ENCODE measurements at regions not wholly inside any gene's neighbourhood (a gene's known extent, or its start where the extent isn't known, plus 50 kb on each side); places are given as distances from the start of the nearest gene placed in this dataset.

- no peak for DNase-seq
Measured at GRCh38 chr16:11401161-11402050, 56.1 kb downstream of the RMI2 start.

GRCh38 chr16:11402051-11402744 lies 56.9 kb downstream of the RMI2 start:
- DNase-seq = no peak

- no peak for DNase-seq
Measured at GRCh38 chr16:11402745-11403533, 57.7 kb downstream of the RMI2 start.

GRCh38 chr16:11403534-11403795 lies 58.2 kb downstream of the RMI2 start:
- DNase-seq = no peak

GRCh38 chr16:11403920-11404319 lies 58.7 kb downstream of the RMI2 start:
- DNase-seq = no peak

GRCh38 chr16:11404603-11405002 lies 59.3 kb downstream of the RMI2 start:
- DNase-seq = no peak

GRCh38 chr16:11405331-11406176 lies 60.3 kb downstream of the RMI2 start:
- DNase-seq = peak in 2 of 4 experiments; percentile 31 to 43

- no peak for DNase-seq
Measured at GRCh38 chr16:11406177-11406560, 60.9 kb downstream of the RMI2 start.

GRCh38 chr16:11407047-11407982 lies 62.1 kb downstream of the RMI2 start:
- peak in 3 of 4 experiments; percentile 20 to 47 (median 28) for DNase-seq

GRCh38 chr16:11408216-11408615 lies 63.0 kb downstream of the RMI2 start:
- DNase-seq = no peak

- no peak for DNase-seq
Measured at GRCh38 chr16:11409398-11409797, 64.1 kb downstream of the RMI2 start.

- DNase-seq = no peak
Measured at GRCh38 chr16:11410376-11411058, 65.3 kb downstream of the RMI2 start.

GRCh38 chr16:11411059-11411550 lies 65.8 kb downstream of the RMI2 start:
- DNase-seq = no peak

- no peak for DNase-seq
Measured at GRCh38 chr16:11412175-11412904, 67.1 kb downstream of the RMI2 start.

GRCh38 chr16:11412965-11413887 lies 68.0 kb downstream of the RMI2 start:
- no peak for DNase-seq

- no peak for DNase-seq
Measured at GRCh38 chr16:11413907-11414595, 68.8 kb downstream of the RMI2 start.

- no peak for DNase-seq
Measured at GRCh38 chr16:11414815-11415775, 69.8 kb downstream of the RMI2 start.

Data from activated CD4-positive, CD25-positive, alpha-beta regulatory T cell (primary cell).